ENCODE measurements at regions not wholly inside any gene's neighbourhood (a gene's known extent, or its start where the extent isn't known, plus 50 kb on each side); places are given as distances from the start of the nearest gene placed in this dataset.

DNA sequence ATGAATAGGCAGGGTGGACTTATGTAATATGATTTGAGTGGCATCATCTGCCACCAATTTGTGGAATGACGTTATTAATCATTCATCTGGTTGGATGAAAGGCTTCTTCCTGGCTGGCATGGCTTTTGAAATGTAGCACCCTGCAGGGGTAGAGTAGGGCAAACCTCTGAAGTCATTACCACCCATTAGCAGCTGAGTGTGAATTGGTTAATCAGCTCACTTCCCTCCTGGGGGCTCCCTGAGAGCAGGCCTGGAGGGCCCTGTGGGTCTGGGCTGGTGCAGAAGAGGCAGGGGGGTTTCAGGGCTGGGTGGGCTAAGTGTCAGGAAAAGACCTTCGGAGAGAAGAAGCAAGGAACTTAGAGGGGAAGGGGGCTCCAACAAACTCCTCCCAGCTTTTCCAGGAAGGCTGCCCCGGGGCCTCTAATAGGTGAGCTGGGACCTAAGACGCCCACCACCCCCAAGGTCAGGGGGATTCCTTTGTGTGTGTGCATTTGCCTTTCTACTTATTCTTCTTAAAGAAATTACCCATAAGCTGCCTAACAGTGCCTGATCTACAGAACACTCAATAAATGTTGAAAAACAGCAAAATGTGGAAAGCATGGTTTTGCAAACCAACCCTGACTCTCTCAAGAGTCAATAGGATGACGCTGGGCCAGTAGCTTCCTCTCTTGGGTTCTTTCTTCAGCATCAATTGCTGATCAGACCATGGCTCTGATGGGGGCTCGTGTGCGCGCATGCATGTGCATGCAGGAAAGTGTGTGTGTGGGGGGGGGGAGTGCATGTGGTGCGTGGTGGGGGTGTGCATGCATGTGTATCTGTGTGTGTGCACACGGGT is 49.7 kb upstream of the ZNF516 start:
- TF ChIP-seq POLR2A (IDR thresholded peaks at IDR 0.05; ENCODE audit: low read depth, low read length) = no peak
- no peak for TF ChIP-seq POLR2AphosphoS5 (IDR thresholded peaks at IDR 0.05; ENCODE audit: low read depth, low read length)
- no peak for TF ChIP-seq TAF1 (IDR thresholded peaks at IDR 0.05; ENCODE audit: borderline replicate concordance, low read depth, low read length)
